ENCODE measurements at regions not wholly inside any gene's neighbourhood (a gene's known extent, or its start where the extent isn't known, plus 50 kb on each side); places are given as distances from the start of the nearest gene placed in this dataset.

GRCh38 chr18:11522992-11523391, 86.4 kb upstream of the SLC35G4 start:
- Histone ChIP-seq H3K9me2 (no peaks in the 10 kb centered on the region), H3K4me2 (no peak overlapping the region), H3K4me1 (ENCODE audit: control insufficient read depth in 1 of 2, insufficient read depth in 2 of 2, low read depth in 1 of 2, low read length in 1 of 2) (no peaks in the 10 kb centered on the region), H3K27me3 (ENCODE audit: insufficient read depth) (no peaks in the 10 kb centered on the region; the same call in 1 of the 2 replicates), H3K36me3 (replicated peaks in 1 of 2; ENCODE audit: control insufficient read depth in 1 of 2, insufficient read depth in 2 of 2, low read length in 1 of 2) (no peaks in the 10 kb centered on the region), H3K27ac (ENCODE audit: low read depth in 2 of 2, low read length in 1 of 2) (no peak overlapping the region), H3K4me3 (ENCODE audit: low read depth in 2 of 2, low read length in 1 of 2) (no peak overlapping the region), H3F3A (replicated peaks; ENCODE audit: insufficient read depth) (no peaks in the 10 kb centered on the region), H3K9me3 (no peaks in the 10 kb centered on the region), H4K20me1 (ENCODE audit: insufficient read depth) (no peaks in the 10 kb centered on the region), H3K79me2 (ENCODE audit: insufficient read depth) (no peaks in the 10 kb centered on the region), H2AFZ (ENCODE audit: low read depth) (no peak overlapping the region), H3K9ac (no peak overlapping the region)
- ChIA-PET POLR2A (no interaction called here), CTCF (interaction anchor here (4.7 kb wide), 1 partner anchor 30 kb away, joined by 21 read pairs; no protein-coding TSS in a partner anchor)
- WGBS (ENCODE audit: low lambda C conversion rate) = 21% methylated on average over 5 of the region's 5 CpGs
- DNase-seq = no peak
- TF ChIP-seq FOXJ3 (CRISPR knock-in tag; IDR thresholded peaks at IDR 0.05) = no peak
- TF ChIP-seq GABPA (IDR thresholded peaks at IDR 0.05; ENCODE audit: low read depth) = no peak
- no peak for TF ChIP-seq YY1 (IDR thresholded peaks at IDR 0.05; ENCODE audit: low read depth)
- TF ChIP-seq RXRA (IDR thresholded peaks at IDR 0.05; ENCODE audit: borderline replicate concordance, low read depth) = no peak
- TF ChIP-seq REST (IDR thresholded peaks at IDR 0.05; ENCODE audit: low read depth, low read length) = no peak
- no peak for TF ChIP-seq JUND (IDR thresholded peaks at IDR 0.05)
- TF ChIP-seq NFIC (IDR thresholded peaks at IDR 0.05; ENCODE audit: borderline replicate concordance) = no peak
- TF ChIP-seq MAX (IDR thresholded peaks at IDR 0.05; ENCODE audit: low read depth) = no peak
- no peak for TF ChIP-seq TEAD4 (IDR thresholded peaks at IDR 0.05; ENCODE audit: borderline replicate concordance, insufficient read depth)
- TF ChIP-seq EZH2phosphoT487 (IDR thresholded peaks at IDR 0.05; ENCODE audit: borderline replicate concordance, low read depth) = no peak
- TF ChIP-seq EP300 (IDR thresholded peaks at IDR 0.05; ENCODE audit: borderline replicate concordance in 1 of 2, low read depth in 1 of 2, low read length in 1 of 2) = no peak
- TF ChIP-seq FOSL2 (IDR thresholded peaks at IDR 0.05; ENCODE audit: borderline replicate concordance, low read depth) = no peak
- TF ChIP-seq, protein P1, sequence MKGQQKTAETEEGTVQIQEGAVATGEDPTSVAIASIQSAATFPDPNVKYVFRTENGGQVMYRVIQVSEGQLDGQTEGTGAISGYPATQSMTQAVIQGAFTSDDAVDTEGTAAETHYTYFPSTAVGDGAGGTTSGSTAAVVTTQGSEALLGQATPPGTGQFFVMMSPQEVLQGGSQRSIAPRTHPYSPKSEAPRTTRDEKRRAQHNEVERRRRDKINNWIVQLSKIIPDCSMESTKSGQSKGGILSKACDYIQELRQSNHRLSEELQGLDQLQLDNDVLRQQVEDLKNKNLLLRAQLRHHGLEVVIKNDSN (IDR thresholded peaks at IDR 0.05; ENCODE audit: borderline replicate concordance, low read depth) = no peak
- TF ChIP-seq CHD2 (IDR thresholded peaks at IDR 0.05; ENCODE audit: low read length, partially characterized antibody) = no peak
- TF ChIP-seq NRF1 (IDR thresholded peaks at IDR 0.05; ENCODE audit: low read depth, low read length) = no peak
- no peak for TF ChIP-seq MXI1 (IDR thresholded peaks at IDR 0.05; ENCODE audit: low read depth, low read length)
- no peak for TF ChIP-seq TAF1 (IDR thresholded peaks at IDR 0.05; ENCODE audit: borderline replicate concordance, low read depth, low read length)
- TF ChIP-seq GATA2 (CRISPR knock-in tag; IDR thresholded peaks at IDR 0.05) = no peak
- TF ChIP-seq FOXM1 (IDR thresholded peaks at IDR 0.05; ENCODE audit: low read depth) = no peak
- no peak for TF ChIP-seq MEF2A (IDR thresholded peaks at IDR 0.05; ENCODE audit: borderline replicate concordance, low read depth)
